Inflammatory macrophage treated with lipopolysaccharide for 1 hour (primary cell): ENCODE measurements at regions not wholly inside any gene's neighbourhood (a gene's known extent, or its start where the extent isn't known, plus 50 kb on each side); places are given as distances from the start of the nearest gene placed in this dataset.
"Not testable (repeated sequence)": the region's sequence is repeated elsewhere in the genome, so short reads cannot be mapped to it uniquely, and the experiment has no call there.

Experiments
- DNase-seq, 2 donors: peaks; one replicate each; pipeline ENCODE4 v3.0.0-alpha.2; 2020 to 2022

DNA sequence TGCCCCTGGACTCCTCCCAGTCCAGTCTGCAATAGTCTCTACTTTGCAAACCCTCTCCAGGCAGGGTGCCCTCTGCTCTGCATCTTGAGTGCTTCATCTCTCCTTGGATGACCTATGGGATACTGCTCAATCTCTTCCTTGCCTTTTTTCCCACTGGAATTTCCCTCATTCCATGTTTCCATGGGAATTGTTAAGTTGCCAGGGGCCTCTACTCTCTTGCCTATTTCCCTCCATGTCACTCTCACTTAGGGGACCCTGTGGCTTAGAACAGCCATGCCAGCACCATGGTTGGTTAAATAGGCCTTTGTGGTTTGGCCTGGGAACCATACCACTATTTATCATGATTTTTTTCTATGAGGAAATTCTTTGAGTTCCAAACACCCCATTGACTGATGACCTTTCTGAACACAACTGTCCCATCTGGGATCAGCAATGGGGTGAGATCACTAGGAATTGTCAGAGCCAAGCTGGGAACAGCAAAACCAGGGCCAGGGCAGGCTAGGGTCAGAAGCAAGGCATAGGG, 91.4 kb upstream of the RBMS1 start:
- no peak for DNase-seq

DNA sequence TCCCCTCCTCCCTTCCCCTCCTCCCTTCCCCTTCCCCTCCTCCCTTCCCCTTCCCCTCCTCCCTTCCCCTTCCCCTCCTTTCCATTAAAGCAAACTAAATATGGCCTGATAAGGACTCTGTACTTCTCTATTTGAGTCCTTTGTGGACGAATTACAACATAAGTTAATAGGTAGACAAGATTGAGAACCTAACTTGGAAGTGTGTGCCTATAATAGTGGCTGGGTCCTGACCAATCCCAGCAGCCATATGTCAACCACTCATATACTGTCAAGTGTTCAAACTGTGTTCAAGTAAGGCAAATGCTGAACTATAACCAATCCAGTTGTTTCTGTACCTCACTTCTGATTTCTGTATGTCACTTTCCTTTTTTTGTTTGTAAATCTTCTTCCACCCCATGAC, 97.1 kb upstream of the RBMS1 start:
- peak in 1 of 2 donors; percentile 29 for DNase-seq

DNA sequence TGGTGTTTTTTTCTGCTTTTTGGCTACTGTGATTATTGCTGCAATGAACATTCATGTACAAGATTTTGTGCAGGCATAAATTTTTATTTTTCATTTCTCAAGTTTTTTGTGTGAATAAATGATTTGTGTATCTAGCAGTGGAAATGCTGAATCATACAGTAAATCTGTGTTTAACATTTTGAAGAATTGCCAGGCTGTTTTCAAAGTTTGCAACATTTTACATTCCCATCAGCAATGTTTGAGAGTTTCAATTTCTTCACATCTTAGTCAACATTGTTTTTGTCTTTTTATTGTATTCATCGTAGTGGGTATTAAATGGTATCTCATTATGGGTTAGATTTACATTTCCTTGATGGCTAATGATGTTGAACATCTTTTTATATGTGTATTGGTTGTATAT, 98.8 kb upstream of the RBMS1 start:
- DNase-seq = no peak

DNA sequence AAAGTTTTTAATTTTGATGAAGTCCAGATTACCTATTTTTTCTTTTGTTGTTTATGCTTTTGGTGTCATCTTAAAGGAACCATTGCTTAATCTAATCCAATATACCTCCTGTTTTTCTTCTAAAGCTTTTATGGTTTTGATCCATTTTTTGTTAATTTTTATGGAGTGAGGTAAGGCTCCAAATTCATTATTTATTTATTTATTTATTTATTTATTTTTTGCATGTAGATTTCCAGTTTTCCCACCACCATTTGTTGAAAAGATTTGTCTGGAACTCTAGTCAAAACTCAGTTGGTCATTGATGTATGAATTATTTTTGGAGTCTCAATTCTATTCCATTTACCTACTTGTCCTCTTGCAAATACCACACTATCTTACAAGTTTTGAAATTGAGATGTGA, 99.4 kb upstream of the RBMS1 start:
- no peak for DNase-seq

DNA sequence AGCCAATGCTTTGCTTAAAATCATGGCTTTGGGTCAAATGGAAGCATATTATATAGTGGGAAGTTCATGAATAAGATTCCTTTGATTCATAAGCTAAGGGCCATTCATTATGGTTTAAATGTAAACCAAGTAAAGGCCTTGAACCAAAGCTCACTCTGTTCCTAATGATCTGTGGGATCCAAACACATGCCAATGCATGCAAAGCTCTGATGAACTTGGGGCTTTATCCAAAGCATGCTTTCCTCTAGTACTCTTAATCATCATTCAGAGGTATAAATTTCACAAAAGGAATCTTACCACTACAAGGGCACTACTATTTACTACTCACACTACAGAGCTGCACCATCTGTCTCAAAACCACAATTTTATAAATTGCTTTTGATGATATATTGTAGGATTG, 102.8 kb upstream of the RBMS1 start:
- no peak for DNase-seq

DNA sequence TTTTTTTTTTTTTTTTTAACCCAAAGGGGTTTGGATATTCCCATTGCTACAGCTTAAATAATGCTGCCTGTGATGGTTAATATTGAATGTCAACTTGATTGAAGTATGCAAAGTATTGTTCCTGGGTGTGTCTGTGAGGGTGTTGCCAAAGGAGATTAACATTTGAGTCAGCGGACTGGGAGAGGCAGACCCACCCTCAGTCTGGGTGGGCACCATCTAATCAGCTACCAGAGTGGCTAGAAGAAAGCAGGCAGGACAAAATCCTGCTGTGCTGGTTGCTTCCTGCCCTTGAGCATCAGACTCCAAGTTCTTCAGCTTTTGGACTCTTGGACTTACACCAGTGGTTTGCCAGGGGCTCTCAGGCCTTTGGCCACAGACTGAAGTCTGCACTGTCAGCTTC, 106.8 kb upstream of the RBMS1 start:
- DNase-seq = not testable (repeated sequence)

DNA sequence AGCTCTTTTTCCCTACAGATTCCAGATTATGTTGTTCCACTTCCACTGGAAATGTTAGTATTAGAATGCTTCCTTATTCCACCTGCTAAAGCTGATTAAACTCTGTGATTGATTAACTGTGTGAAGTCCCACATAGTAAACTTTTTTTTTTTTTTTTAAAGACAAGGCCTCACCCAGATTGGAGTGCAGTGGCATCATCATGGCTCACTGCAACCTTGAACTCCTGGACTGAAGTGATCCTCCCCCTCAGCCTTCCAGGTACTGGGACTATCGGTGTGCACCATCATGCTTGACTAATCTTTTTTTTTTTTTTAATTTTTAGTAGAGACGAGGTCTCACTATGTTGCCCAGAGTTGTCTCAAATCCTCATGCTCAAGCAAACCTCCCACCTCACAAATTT, 108.5 kb upstream of the RBMS1 start:
- no peak for DNase-seq

DNA sequence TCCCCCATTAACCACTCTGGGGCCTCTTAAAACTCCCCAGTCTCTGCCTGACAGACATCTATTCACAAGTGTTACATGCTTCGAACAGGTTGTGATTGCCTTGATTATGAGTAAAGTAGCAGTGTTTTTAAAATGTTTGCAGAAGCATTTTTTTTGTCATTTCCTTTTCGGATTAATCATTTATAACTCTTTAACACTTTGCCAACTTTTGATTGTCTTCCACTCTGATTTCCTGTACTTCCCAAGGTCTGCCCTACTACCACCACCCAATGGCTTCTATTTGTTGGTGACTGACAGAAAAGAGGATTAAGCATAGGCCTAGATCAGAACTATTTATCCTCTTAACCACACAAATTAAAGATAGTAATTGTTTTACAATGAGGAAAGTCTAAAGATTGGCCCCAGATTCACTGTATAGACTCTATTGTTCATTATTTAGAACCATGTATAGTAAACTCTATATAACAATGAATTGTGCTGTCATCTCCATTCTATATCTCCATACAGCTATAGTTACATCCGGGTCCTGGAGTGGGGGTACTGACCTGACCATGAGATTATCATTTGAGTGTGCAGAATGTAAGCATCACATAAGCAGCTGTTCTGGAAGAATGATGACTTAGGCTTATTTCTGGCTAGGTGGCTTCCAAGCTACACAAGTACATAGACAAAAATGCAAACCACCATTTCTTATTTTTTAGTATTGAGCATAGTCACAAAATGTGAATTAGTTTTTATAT, 110.3 kb upstream of the RBMS1 start:
- no peak for DNase-seq

DNA sequence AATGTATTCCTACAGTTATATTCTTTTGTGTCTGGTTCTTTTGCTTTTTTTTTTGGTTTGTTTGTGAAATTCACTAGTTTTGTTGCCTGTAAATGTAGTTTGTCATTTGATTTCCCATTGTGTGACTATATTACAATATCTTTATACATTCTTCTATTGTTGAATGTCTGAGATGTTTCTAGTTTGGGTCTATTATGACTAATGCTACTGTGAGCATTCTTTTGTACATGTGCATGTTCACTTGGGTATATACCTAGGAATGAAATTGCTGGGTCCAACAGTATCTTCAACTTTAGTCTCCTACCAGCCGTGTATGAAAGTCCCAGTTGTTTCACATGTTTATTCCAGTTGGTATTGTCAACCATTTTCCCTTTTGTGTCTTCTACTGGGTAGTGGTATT, 112.7 kb upstream of the RBMS1 start:
- no peak for DNase-seq

DNA sequence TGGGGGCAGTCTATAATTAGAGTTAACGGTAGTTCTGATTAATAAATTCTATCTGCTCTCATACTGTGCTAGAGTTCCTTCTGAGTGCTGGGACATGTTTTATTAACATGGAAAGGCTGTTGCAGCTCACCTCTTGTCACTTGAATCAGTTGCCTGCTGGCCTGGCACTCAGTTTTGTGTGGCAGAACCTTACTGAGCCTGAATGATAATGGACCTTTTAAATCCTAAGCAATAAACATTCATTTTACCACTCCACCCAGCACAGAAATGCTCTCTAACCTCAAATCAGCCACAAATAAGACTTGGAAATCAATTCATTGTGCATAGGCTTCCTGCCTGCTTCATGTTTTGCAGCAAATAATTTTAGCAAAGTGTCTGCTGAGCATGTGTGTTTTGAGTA, 115.0 kb upstream of the RBMS1 start:
- no peak for DNase-seq

DNA sequence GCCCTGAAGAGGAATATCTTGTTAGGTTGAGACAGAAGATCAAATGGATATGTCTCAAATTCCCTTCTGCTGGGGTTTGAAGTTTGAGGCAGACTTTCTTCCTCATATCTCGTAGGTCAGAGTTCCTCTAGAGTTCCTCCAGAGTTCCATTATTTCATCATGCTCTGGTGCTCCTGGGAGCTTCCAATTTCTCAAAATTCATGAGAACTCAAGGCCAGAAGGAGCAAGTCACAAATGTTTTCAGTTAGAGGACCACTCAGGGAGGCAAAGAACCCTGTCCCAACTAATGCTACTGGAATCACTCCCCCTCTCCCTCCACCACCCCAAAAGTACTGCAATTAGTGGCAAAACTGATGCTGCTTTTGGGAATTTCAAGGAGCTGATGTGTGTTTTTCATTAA, 115.7 kb upstream of the RBMS1 start:
- peak; percentile 69 to 78 for DNase-seq

DNA sequence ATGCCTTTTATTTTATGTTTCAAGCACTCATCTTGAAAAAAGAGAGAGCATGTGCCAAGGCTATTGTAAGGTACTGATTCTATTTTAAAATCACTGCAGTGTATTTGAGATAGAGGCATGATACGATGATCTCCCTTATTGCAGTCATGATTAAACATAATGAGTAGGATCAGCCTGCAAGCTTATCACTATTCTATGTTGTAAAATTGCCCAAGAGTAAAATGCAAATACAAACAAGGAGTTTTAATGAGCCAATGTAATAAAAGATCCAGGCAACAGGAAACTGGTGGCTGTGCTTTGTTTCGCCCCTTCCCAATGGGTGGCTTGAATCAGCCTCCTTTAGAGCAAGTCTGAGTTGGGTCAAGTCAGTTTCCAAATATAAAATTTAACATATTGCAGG, 116.4 kb upstream of the RBMS1 start:
- no peak for DNase-seq

DNA sequence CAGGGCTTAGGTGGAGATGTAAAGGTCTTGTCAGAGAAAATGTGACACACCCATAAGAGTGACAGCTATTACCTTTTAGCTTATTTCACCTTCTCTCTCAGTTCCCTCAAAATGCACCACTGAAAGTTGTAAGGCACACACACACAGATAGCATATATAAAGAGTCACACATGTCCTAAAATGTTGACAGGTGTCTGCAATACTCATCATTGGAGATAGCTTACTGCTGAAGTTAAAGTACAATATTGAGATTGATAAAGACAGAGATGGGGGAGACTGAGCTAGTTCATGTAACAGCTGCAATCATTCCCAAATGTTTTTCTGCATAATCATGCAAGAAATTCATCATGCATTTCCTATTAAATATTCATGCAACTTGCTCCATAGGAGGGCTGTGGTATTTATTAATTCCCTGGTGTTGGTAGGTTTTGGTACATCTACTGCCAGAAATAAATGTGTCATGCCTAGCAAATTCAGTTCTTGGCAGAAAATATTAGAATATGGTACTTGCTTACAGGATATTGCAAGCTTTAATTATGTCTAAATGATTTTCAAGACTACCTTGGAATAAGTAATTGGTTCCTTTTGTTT, 118.8 kb upstream of the RBMS1 start:
- DNase-seq = no peak

DNA sequence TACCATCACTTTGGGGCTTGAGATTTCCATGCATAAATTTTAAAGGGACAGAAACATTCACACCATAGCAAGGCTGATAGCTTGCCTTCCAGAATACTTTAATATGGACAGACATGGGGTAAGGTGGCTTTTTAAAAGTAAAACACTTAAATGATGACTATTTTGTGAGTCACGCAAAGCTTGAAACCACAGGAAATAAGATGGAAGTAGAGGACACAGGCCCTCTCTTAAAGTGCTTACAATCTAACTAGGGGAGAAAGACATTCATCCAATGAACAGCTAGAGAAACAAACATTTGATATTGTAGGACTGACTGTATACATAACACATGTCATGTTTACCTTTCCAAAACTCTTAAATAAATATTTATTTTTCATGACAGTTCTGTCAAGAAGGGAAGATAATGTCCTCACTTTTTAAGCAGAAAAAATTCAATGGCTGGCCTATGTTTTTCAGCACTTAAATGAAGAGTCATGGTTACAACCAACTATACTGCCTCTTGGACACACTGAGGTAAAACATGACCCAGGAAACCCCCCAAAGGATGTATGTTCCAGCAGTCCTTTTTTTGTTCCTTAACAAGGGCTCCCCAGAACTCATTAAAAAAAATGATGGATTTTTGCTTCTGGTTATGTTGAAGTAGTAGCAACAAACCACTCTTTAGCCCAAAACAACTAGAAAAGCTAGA, 120.0 kb upstream of the RBMS1 start:
- no peak for DNase-seq

DNA sequence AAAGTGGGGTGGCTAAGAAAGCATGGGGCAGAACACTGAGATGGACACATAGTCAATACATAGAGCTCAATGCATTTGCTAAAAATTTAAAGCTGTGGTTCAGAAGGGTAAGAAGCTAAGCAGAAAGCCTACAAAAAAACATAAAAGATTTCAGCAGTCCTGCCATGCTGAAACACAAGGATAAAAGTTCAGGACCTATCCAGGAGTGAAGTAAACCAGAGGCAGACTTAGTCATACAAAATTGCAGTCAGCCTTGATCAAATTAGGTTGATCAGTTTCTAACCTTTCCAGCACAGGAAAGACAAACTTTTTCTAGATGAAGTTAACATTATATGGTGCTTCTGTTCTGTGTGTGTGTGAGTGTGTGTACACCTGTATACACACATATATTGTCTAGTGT, 120.8 kb upstream of the RBMS1 start:
- DNase-seq = no peak

DNA sequence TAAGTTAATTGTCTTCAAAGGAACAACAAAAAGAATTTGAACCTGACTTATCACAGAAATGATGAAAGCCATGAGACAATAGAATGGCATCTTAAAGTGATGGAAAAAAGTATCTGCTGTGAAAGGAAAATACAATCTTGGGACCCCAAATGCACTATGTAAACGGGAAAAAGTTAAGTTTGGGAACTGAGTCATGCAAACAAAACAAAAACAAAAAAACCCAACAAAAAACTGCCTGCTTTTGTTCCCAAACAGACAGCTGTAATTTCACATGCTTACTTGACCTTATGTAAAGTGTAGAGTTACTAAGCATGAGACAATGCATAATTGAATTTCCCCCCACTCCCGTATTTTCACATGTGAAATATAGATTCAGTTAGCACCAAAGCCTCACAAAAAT, 122.1 kb upstream of the RBMS1 start:
- no peak for DNase-seq

DNA sequence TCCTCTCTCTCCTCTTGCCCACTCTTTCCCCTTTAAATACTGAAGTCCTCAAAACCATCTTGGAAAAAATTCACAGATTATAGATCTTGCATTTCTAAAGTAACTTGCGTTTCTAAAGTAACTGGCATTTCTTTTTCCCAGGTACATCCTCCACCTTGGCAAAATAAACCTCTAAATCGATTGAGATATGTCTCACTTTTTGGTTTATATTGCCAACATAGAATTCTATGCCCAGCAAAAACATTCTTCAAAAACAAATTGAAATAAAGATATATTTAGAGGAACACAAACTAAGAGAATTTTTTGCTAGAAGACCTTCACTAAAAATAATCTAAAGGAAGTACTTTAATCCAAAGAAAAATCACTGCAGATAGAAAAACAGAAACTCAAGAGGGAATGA, 122.5 kb upstream of the RBMS1 start:
- no peak for DNase-seq

DNA sequence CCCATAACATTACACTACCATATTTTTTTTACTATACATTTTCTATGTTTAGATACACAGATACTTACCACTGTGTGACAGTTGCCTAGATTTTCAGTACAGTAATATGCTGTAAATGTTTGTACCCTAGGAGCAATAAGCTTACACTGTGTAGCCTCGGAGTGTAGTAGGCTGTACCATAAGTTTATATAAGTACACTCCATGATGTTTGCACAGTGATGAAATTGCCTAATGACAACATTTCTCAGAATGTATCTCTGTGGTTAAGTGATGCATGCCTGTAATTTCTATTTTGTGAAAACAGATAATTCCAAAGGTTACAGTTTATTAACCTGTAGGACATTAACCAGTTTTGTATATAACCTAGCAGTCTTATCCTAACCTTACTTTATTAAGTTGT, 128.1 kb upstream of the RBMS1 start:
- DNase-seq = no peak

DNA sequence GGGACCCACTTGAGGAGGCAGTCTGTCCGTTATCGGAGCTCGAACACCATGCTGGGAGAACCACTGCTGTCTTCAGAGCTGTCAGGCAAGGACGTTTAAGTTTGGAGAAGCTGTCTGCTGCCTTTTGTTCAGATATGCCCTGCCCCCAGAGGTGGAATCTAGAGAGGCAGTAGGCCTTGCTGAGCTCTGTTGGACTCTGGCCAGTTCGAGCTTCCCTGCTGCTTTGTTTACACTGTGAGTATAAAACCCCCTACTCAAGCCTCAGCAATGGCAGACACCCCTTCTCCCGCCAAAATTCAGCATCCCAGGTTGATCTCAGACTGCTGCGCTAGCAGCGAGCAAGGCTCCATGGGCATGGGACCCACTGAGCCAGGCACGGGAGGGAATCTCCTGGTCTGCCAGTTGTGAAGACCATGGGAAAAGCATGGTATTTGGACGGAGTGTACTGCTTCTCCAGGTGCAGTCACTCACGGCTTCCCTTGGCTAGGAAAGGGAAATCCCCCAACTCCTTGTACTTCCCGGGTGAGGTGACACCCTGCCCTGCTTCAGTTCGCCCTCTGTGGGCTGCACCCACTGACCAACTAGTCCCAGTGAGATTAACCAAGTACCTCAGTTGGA, 134.5 kb upstream of the RBMS1 start:
- DNase-seq = not testable (repeated sequence)

DNA sequence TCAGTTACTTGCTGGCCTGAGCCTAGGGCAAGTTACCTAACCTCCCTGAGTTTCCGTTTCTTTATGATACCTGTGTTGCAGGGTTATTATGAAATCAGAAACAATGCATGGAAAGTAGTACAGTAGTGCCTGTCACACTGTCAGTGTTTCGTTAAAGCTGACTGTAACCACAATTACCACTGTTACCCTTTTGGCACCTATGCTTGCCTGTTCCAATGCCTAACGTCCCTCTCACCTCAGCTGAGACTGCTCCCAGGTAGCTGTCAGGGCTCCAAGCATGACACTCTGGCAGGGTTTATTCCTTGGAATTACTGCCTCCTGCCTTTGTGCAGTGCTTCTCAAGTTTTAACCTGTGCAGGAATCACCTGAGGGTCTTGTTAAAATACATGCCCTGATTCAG, 135.2 kb upstream of the RBMS1 start:
- DNase-seq = no peak

DNA sequence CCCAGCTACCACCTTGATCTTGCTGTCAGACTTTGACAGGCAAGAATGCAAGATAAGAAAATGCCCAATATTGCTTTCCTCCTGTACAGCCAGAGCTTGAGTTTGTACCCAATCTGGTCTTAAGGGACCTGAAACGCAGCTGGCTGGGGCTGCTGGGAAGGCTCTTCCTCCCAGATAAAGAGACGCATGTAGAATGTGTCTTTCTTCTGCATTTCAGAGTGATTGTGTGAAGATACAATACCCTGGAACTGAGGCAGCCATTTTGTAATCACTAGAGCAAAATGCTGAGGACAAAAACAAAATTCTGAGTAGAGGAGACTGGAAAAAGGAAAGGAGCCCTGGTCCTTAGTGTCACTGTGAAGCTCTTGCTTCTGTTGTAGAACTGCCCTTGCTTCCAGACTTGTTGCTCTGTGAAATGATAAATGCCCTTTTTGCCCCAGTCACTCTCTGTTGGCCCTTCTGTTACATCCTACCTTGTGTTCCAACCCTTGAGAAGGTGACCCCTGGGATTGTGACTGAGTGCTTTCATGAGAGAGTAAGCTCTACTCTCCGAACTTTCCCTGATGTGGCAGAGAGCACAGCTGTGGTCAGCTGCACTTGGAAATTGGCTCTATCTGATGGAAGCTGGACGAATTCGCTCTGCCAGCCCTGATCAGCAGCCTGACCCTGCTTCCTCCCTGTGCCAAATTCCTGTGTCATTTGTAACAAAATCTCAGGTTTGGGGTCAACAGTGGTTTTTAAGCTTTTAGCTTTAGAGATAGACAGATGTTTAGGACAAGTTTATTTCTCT, 137.4 kb upstream of the RBMS1 start:
- DNase-seq = no peak

DNA sequence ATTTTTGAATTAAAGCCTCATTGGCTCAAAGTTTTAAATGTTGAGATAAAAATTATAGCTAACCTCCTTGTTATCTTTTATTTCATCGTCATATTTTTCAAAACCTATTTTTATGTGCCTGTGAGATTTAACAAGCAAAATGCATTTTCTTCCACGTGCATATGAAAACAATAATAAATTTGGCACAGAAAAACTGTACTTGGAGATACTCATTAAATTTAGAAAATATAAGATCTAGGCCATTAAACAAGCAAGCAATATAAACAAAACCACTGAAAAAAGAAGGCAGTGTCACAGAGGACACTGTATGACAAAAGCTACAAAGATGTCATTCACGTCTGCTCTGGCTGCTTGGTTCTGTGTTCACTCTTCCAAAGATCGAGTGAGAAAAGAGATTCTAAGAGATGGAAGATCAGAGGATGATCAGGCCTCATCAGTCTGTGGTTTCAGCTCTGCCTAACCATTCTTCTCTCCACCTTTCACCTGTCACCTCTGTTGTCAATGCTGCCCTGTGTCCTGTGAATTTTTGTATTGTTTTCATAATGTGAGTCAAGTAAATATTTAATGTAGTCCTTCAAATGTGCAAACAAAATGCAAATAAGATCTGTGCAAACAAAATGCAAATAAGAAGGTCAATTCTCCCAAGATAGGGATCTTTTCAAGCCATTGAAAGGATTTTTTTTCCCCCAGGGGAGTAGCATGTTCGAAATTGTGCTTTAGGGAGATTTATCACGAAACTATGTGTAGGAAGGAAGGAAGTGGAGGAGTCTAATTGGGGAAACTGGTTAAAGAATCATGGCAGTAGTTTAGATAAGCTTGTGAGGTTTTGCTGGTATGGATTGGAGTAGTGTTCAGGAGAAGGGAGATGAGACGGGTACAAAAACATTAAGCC, 138.7 kb upstream of the RBMS1 start:
- peak in 1 of 2 donors; percentile 14 for DNase-seq
